K562 (cell line): ENCODE measurements at regions not wholly inside any gene's neighbourhood (a gene's known extent, or its start where the extent isn't known, plus 50 kb on each side); places are given as distances from the start of the nearest gene placed in this dataset.

Experiments
- ATAC-seq: fragments of 200-7000 bp; cut with Tn5 transposase; 3 replicates; pipeline ENCODE4 v1.9.1; 2020; ENCODE audit warnings: moderate library complexity
- BruUV-seq: library from RNA; stranded (reverse); fragments of 400-500 nt; replicated peaks from 2 replicates; lab custom pipeline; 2021; lab: Mats Ljungman, UMichigan
- CTCF ChIA-PET: fragments of 300-600 bp; formaldehyde crosslinking; extraction: SDS; loops from one replicate; lab custom pipeline; 2021; ENCODE audit warnings: low intra/inter-chr PET ratio; lab: Yijun Ruan, JAX
- POLR2A ChIA-PET: fragments of 300-600, 350-650 bp; sonication (Branson Sonifier 250); formaldehyde crosslinking; extraction: SDS; loops from one replicate; lab custom pipeline; 2021; ENCODE audit warnings: antibody characterized with exemption, inconsistent platforms; lab: Yijun Ruan, JAX
- DNase-seq, 4 experiments: peaks; one replicate each; pipeline versions ENCODE4 v3.0.0 to v3.0.0-alpha.2; 2011 to 2018; ENCODE audit warnings: low spot score in 3 of 4, mixed read lengths in 3 of 4; ENCODE audit errors: extremely low read depth in 1 of 4
- FAIRE-seq: peaks from 2 replicates; lab custom pipeline; 2011; peaks lifted over from hg19 to GRCh38; lab: Jason Lieb, UNC
- H2AFZ ChIP-seq: 2 replicates; pipeline ENCODE4 v1.6.0; 2011; ENCODE audit warnings: low read depth, low read length, control low read depth, inconsistent platforms
- H3K27ac ChIP-seq: fragments of 200-600 bp; 3 replicates; pipeline ENCODE4 v1.8.0; 2011; ENCODE audit warnings: low read depth, mild to moderate bottlenecking, control low read depth, inconsistent platforms, low read length, moderate library complexity, mixed read lengths; ENCODE audit errors: extremely low read depth
- H3K27me3 ChIP-seq, 2 experiments: fragments of 300-600 bp in 1 of 2; 2 replicates in 1 of 2; 3 replicates in 1 of 2; pipeline versions ENCODE4 v1.6.0 to v1.8.0; 2011; ENCODE audit warnings: inconsistent platforms in 2 of 2, low read length in 2 of 2, mild to moderate bottlenecking in 1 of 2, mixed read lengths in 1 of 2, moderate library complexity in 1 of 2; ENCODE audit not compliant: control insufficient read depth in 2 of 2, insufficient read depth in 2 of 2
- H3K36me3 ChIP-seq: fragments of 300-600 bp; 3 replicates; pipeline ENCODE4 v1.8.0; 2011; ENCODE audit warnings: mild to moderate bottlenecking, low read length, inconsistent platforms; ENCODE audit not compliant: control insufficient read depth, insufficient read depth
- H3K4me1 ChIP-seq, 2 experiments: fragments of 200-600 bp in 1 of 2; replicated peaks in 1 of 2; 2 replicates in 1 of 2; 3 replicates in 1 of 2; pipeline versions ENCODE4 v1.5.1 to v1.8.0; 2011; ENCODE audit warnings: inconsistent platforms in 2 of 2, low read length in 2 of 2, mild to moderate bottlenecking in 1 of 2, mixed read lengths in 1 of 2, moderate library complexity in 1 of 2; ENCODE audit not compliant: control insufficient read depth in 2 of 2, insufficient read depth in 2 of 2
- H3K4me2 ChIP-seq: 2 replicates; pipeline ENCODE4 v1.6.1; 2011; ENCODE audit warnings: low read length, control low read depth, inconsistent platforms, mixed read lengths; ENCODE audit not compliant: insufficient read depth
- H3K4me3 ChIP-seq: fragments of 200-600 bp; sonication (generic), shearing (Covaris generic); 2 replicates; pipeline ENCODE4 v1.5.1; 2016; ENCODE audit warnings: control low read depth, inconsistent platforms
- H3K79me2 ChIP-seq: fragments of 200-600 bp; 3 replicates; pipeline ENCODE4 v1.8.0; 2011; ENCODE audit warnings: low read length, inconsistent platforms; ENCODE audit not compliant: control insufficient read depth, insufficient read depth
- H3K9ac ChIP-seq, 2 experiments: 2 replicates each; pipeline versions ENCODE4 v1.6.0 to v1.6.1; 2011; ENCODE audit warnings: low read depth in 2 of 2, low read length in 2 of 2, control low read depth in 1 of 2, inconsistent platforms in 1 of 2, mild to moderate bottlenecking in 1 of 2, mixed read lengths in 1 of 2; ENCODE audit not compliant: insufficient read depth in 1 of 2
- H3K9me1 ChIP-seq: one replicate; pipeline ENCODE4 v1.6.0; 2011; ENCODE audit warnings: inconsistent platforms, mild to moderate bottlenecking, low read length, moderate library complexity; ENCODE audit not compliant: control insufficient read depth, insufficient read depth
- H3K9me3 ChIP-seq: replicated peaks from 2 replicates; pipeline ENCODE4 v1.5.1; 2011; ENCODE audit warnings: low read depth, low read length, inconsistent platforms; ENCODE audit not compliant: control insufficient read depth, insufficient read depth
- H4K20me1 ChIP-seq: replicated peaks from 2 replicates; pipeline ENCODE4 v1.6.1; 2011; ENCODE audit warnings: low read length, inconsistent platforms, mixed read lengths; ENCODE audit not compliant: control insufficient read depth, insufficient read depth
- ASH1L ChIP-seq: fragments of 450-650 bp; IDR thresholded peaks from 2 replicates; pipeline ENCODE4 v1.6.1; 2018; ENCODE audit warnings: borderline replicate concordance, mild to moderate bottlenecking, low read depth; ENCODE audit not compliant: partially characterized antibody
- BACH1 ChIP-seq: fragments of 200-800 bp; sonication (Bioruptor generic); IDR thresholded peaks from 2 replicates; pipeline ENCODE4 v1.6.1; 2016; ENCODE audit warnings: missing genetic modification characterization, missing compliant biosample characterization
- BRD4 ChIP-seq: fragments of 200-600 bp; sonication (generic); IDR thresholded peaks from 2 replicates; pipeline ENCODE4 v1.6.1; 2017; ENCODE audit warnings: inconsistent platforms
- CBX2 ChIP-seq: fragments of 200-600 bp; sonication (generic); IDR thresholded peaks from one replicate; pipeline ENCODE4 v1.6.1; 2012; ENCODE audit warnings: mild to moderate bottlenecking, low read length, inconsistent platforms; ENCODE audit not compliant: insufficient read depth, poor library complexity, severe bottlenecking
- HMG20B ChIP-seq: fragments of 250-450 bp; sonication (Bioruptor Pico); IDR thresholded peaks from 2 replicates; pipeline ENCODE4 v1.5.0; 2021; ENCODE audit warnings: mild to moderate bottlenecking
- LEF1 ChIP-seq: fragments of 450-650 bp; IDR thresholded peaks from 2 replicates; pipeline ENCODE4 v1.6.1; 2016; ENCODE audit warnings: mild to moderate bottlenecking
- NCOA1 ChIP-seq: fragments of 450-650 bp; IDR thresholded peaks from 2 replicates; pipeline ENCODE4 v1.6.1; 2016; ENCODE audit warnings: low read depth
- NFYB ChIP-seq: IDR thresholded peaks from 2 replicates; pipeline ENCODE4 v1.6.1; 2011; ENCODE audit warnings: mild to moderate bottlenecking, moderate library complexity; ENCODE audit not compliant: insufficient read length; ENCODE audit errors: extremely low read depth
- SP1 ChIP-seq: sonication (generic); formaldehyde crosslinking; IDR thresholded peaks from 2 replicates; pipeline ENCODE4 v1.8.1; 2022; ENCODE audit warnings: mild to moderate bottlenecking, missing genetic modification reagents
- TCFL5 ChIP-seq: fragments of 250-450 bp; sonication (Bioruptor Pico); conservative IDR thresholded peaks from 2 replicates; pipeline ENCODE4 v1.6.1; 2021; ENCODE audit warnings: mild to moderate bottlenecking, moderate library complexity, matching md5 sums
- TFAM ChIP-seq: fragments of 250-450 bp; sonication (Bioruptor Pico); conservative IDR thresholded peaks from 2 replicates; pipeline ENCODE4 v1.5.0; 2021; ENCODE audit warnings: mild to moderate bottlenecking, moderate library complexity
- TRIM25 ChIP-seq: fragments of 450-650 bp; IDR thresholded peaks from 2 replicates; pipeline ENCODE4 v1.7.0; 2016; ENCODE audit warnings: borderline replicate concordance
- TRIM28 ChIP-seq: fragments of 450-650 bp; IDR thresholded peaks from 2 replicates; pipeline ENCODE4 v1.6.1; 2017
- ZNF124 ChIP-seq: sonication (generic); formaldehyde crosslinking; IDR thresholded peaks from 2 replicates; pipeline ENCODE4 v1.8.1; 2022; ENCODE audit warnings: missing genetic modification reagents
- ZNF551 ChIP-seq: fragments of 250-450 bp; sonication (Bioruptor Pico); IDR thresholded peaks from 2 replicates; pipeline ENCODE4 v1.5.0; 2021; ENCODE audit warnings: mild to moderate bottlenecking, moderate library complexity
- WGBS: fragments of 100-300 bp; shearing (Covaris generic); methylation state at CpG from one replicate; pipeline ENCODE4 v1.1.6; 2016; ENCODE audit warnings: low coverage, mixed read lengths; ENCODE audit not compliant: insufficient coverage; ENCODE audit errors: missing lambda C conversion rate; 5-methylcytosine and 5-hydroxymethylcytosine counted together
- in situ Hi-C: fragments of 300-500 bp; cut with MboI; formaldehyde crosslinking; loops from 4 replicates; pipeline ENCODE4 v1.15.0; 2018; ENCODE audit warnings: inconsistent platforms, mixed read lengths
- intact Hi-C: fragments of 100-400 bp; cut with micrococcal nuclease; formaldehyde crosslinking; loops from 2 replicates; pipeline ENCODE4 v1.14.2; 2022

- Histone ChIP-seq H3K4me3 (no peak overlapping the region), H3K9me3 (no peaks in the 10 kb centered on the region), H3K27ac (no peak overlapping the region), H3K9me1 (no peaks in the 10 kb centered on the region), H3K27me3 (no peaks in the 10 kb centered on the region), H3K9ac (no peak overlapping the region), H3K4me1 (no peaks in the 10 kb centered on the region), H4K20me1 (no peaks in the 10 kb centered on the region), H3K36me3 (no peaks in the 10 kb centered on the region), H3K79me2 (no peaks in the 10 kb centered on the region), H2AFZ (no peak overlapping the region), H3K4me2 (no peak overlapping the region)
- in situ Hi-C loops: no loop called here
- POLR2A ChIA-PET: no interaction called here
- DNase-seq: no peak
- TF ChIP-seq TRIM28: no peak
- TF ChIP-seq TFAM: no peak
- TF ChIP-seq ASH1L: no peak
- TF ChIP-seq TCFL5: no peak
- TF ChIP-seq LEF1: no peak
- TF ChIP-seq TRIM25: no peak
- no peak for TF ChIP-seq BRD4
- TF ChIP-seq ZNF551 (CRISPR knock-in tag): no peak
- TF ChIP-seq ZNF124 (CRISPR knock-in tag): no peak
- TF ChIP-seq NCOA1: no peak
- no peak for TF ChIP-seq SP1 (CRISPR knock-in tag)
- no peak for TF ChIP-seq NFYB
- TF ChIP-seq CBX2: no peak
- no peak for TF ChIP-seq BACH1 (tag)
- no peak for TF ChIP-seq HMG20B (CRISPR knock-in tag)
- FAIRE-seq: no peak
- no peak for ATAC-seq
- CTCF ChIA-PET: no interaction called here
- no TSS peak for BruUV-seq
- intact Hi-C loops: no loop called here
- 1% methylated on average over 5 of the region's 5 CpGs for WGBS
These were observed 752.8 kb downstream of the CBLN4 start for GRCh38 chr20:55252521-55252920.
